ENCODE measurements at regions not wholly inside any gene's neighbourhood (a gene's known extent, or its start where the extent isn't known, plus 50 kb on each side); places are given as distances from the start of the nearest gene placed in this dataset.

DNA sequence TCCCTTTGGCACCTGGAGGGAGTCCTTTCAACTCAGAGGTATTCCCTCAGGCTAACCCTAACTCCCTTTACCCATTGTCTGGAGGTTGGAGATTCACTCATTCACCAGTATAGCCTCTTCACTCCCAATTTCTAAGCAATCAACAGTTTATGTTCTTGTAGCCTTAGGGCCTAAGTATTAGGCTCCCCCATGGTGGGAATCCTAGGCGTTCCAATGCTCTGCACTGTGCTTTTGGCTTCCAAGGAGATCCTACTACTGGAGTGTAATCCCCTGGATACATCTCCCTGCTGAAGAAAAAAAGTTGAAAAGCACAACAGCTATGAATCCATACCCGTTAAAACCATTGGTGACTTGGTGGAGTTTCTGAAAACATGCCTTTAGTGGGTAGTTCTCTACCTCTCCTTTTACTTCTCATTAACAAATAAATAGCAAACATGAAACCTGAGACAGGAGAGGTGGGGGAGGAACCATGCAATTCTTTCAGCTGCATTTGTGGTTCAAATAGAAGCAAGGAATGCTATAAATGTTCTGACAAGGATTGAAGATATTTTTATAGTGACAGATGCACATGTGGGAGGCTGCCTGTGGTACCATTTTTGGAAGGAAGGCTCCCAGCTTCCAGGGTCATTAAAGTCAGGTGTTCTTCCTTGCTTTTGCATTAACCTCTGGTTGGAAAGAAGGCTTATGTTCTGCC lies 397.1 kb downstream of the DMAC1 start:
- DNase-seq, result peak in 1 of 56 donors; percentile 6

GRCh38 chr9:7401116-7401515 lies 398.5 kb downstream of the DMAC1 start:
- no peak for DNase-seq

DNA sequence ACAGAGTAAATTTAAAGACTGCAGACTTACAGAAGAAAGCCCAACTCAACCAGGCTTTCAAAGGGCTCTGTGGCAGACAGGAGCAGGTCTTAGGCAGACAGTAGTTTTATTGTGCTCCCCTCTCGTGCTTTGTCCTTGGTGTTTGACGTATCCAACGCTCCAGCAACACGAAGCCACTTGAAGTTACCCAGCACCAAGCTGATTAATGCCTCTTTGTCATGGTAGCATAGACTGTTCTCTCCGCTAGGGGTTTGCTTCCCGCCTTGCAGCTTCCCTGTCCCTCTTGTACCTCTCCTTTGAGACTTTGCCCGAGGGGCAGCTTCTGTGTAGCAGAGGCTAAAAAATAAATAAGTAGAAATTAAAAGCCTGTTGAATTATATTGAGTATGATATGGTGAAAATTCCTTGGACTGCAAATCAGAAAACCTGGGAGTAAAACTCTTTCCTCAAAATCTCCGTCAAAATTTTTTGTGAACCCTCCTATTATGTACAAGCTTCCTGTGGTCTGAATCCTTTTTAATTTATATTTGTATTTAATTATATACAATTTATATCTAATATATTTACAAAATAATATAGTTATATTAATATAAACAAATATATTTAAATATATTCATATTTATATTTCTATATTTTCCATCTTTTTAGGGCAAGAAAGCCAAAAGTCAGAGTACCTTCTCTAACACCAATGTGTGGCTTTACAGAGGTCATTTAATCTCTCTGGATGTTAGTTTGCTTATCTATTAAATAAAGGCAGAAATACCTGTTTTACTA lies 405.4 kb downstream of the DMAC1 start:
- peak in 11 of 56 donors; percentile 1 to 32 (median 16) for DNase-seq

- no peak for DNase-seq
Measured at GRCh38 chr9:7392148-7392547, 407.4 kb downstream of the DMAC1 start.

GRCh38 chr9:7388755-7389154 lies 410.8 kb downstream of the DMAC1 start:
- no peak for DNase-seq

- DNase-seq, result no peak
Measured at GRCh38 chr9:7387840-7388239, 411.7 kb downstream of the DMAC1 start.

DNA sequence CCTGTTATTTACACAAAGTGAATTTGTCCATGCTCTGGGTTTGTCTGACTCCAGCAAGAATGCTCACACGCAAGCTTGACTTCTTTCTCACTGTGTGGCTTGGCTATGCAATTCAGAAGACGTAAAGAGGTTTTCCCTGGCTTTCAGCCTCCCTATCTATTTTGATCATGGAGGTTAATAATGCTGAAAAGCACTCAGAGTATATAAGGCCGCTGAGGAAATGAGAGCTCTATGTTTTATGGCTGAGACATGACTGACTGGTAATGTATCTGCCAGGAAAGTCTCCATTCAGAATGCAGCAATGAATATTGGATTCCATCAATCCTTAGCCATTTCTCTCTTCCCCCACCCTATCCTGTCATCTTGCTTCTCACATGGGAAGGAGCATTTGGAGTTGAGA lies 417.3 kb downstream of the DMAC1 start:
- no peak for DNase-seq

DNA sequence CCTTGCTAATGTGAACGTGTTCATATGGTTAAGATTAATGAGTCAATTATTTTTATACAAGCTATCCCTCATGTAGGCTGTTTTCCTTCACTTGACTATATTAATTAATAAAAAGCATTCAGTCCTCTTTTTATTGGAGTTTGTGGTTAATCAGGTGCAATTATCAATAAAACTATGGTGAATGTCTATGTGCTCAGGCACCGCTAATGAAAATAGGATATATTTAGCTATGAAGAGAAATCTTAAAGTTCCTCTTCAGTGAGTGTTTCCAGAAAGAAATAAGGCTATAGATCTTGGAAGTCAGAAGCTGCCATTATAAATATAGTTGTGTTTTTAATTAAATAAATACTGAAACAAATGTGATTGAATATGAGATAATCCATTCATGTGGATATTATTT lies 422.1 kb downstream of the DMAC1 start:
- no peak for DNase-seq

DNA sequence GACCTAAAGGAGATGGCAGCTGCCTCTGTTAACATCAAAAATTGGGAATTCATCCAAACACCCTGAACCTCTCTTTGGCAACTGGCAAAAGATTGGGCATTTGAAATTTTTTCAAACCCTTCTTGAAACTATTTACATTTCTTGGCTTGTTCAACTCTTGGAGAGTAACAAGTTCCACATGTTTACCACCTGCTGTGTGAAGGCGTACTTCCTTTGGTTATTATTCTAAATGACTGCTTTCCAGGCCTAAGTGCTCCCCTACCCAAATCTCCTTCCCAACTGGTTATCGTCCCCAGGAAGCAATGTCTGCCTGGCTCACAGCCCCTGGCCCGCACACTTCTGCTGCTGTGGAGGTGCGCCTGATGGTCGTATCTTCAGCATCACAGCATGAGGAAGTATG lies 422.7 kb downstream of the DMAC1 start:
- DNase-seq, result no peak

- no peak for DNase-seq
Measured at GRCh38 chr9:7376213-7376612, 423.4 kb downstream of the DMAC1 start.

DNA sequence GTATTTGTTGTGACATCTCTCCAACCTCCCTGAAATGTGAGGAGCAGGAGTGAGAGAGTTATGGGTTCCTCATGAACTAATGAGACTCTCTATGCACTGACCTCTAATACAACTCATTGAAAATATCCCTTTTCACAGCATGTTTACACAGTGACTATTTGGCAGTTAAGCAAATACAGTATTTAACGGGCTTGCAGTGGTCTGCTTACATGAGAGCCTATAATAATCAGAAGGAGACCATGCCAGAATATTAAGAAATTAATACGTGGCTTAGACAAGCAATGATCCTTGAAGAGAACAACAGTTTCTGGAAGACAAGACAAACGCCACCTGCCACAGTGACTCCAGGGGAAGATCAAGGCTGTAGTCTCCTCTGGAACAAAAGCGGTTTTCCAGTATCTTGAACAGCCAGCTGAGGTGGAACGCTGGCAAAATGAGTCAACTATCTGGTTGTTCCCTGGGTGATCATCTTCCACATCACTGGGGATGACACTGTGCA lies 424.5 kb downstream of the DMAC1 start:
- no peak for DNase-seq

DNA sequence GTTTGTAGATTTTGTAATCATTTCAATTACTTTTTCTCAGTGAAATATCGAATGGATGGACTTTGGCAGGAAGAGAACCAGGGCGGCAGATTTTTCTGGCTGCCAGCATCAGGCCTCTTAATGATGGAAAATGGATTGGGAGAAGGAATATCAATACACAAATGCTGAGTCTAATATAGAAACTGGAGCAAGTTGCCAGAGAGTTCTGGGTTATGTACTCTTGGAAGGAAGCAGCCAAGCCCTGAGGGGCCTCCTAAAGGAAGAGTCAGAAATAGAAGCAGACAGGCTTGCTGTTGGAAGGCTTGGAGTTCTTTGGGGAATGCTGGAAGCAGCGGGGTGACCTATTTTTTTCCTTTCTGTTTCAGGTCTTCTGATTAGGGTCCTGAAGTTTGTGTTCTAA lies 428.6 kb downstream of the DMAC1 start:
- no peak for DNase-seq

GRCh38 chr9:7370381-7370780 lies 429.2 kb downstream of the DMAC1 start:
- DNase-seq, result peak in 13 of 56 donors; percentile 1 to 67 (median 17)

GRCh38 chr9:7369384-7369821 lies 430.2 kb downstream of the DMAC1 start:
- no peak for DNase-seq

- DNase-seq, result peak in 2 of 56 donors; percentile 5 to 6
Measured at GRCh38 chr9:7368410-7369292, 430.9 kb downstream of the DMAC1 start.

DNA sequence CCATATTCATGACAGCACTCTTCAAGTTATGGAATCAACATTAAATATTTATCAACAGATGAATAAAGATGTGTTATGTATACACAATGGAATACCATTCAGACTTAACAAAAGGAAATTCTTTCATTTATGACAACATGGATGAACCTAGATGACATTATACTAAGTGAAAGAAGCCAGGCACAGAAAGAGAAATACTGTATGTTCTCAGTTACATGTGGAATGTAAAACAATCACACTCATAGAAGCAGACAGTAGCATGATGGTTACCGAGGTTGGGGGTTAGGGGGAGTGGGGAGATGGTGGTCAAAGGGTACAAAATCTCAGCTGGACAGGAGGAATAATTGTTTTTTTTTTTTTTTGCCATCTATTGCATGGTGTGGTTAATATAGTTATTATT lies 431.9 kb downstream of the DMAC1 start:
- DNase-seq, result no peak

GRCh38 chr9:7366121-7366520 lies 433.5 kb downstream of the DMAC1 start:
- DNase-seq, result no peak

GRCh38 chr9:7363777-7364477 lies 435.7 kb downstream of the DMAC1 start:
- no peak for DNase-seq

GRCh38 chr9:7360513-7360912 lies 439.1 kb downstream of the DMAC1 start:
- no peak for DNase-seq

DNA sequence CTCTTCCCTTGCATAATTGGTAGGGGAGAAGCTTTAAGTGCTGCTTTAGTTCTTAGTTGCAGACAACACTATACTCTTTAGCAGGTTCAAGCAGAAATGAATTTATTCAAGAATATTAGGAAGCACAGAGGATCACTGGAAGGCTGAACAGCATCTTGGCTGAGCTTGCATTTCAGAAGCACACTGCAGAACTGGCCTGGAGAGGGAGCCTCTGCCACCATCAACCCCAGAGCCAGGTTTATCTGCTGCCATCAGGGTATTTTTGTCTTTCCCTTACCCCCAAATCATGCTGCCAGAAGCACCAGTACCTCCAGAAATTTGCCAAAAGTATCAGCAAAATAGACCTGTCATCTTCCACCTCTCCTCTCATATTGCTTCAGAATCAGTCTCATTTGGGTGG lies 440.7 kb downstream of the DMAC1 start:
- no peak for DNase-seq

DNA sequence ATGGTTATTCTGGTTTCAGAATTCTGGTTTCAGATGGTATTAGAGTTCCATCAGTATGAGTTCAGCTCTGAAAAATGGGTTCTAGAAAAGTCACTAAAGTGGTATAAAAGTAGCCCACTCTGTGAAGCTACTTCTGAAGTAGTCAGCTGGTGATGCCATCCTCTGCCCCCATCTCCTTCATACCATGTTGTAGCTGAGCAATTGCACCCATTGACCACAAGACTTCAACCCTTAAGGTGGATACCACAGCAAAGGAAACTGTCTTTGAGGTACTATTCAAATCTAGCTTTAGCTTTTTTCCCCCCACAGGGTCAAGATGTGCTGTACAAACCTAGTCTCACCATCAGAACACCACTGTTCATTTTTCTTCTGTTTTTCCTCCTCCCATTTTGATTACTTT lies 444.9 kb downstream of the DMAC1 start:
- no peak for DNase-seq
